SIG-M5 (cell line): ENCODE measurements at regions not wholly inside any gene's neighbourhood (a gene's known extent, or its start where the extent isn't known, plus 50 kb on each side); places are given as distances from the start of the nearest gene placed in this dataset.

ENCODE experiments used
- DNase-seq: peaks from one replicate; lab custom pipeline; 2025; lab: John Stamatoyannopoulos, UW

- DNase-seq, result no peak
These were observed 373.7 kb downstream of the METTL15 start for GRCh38 chr11:28481616-28482480.

DNA sequence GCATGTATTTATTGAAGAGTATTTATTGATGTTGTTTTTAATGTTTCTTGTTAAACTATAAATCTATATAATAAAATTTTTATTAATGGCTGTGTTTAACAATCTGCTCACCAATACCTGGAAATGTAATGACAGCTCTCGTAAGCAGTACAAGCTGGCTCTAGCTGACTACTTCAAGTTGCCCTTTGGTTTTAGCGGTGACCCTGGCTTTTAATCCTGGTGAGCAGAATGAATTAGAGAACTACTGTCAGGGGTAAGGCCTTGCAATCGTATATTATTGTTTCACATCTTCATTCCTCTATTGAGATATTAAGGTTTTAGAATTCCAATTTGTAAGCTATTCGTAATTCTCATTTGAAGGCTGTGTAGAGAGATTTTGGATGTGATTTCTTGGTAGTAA lies 372.2 kb downstream of the METTL15 start:
- no peak for DNase-seq

DNA sequence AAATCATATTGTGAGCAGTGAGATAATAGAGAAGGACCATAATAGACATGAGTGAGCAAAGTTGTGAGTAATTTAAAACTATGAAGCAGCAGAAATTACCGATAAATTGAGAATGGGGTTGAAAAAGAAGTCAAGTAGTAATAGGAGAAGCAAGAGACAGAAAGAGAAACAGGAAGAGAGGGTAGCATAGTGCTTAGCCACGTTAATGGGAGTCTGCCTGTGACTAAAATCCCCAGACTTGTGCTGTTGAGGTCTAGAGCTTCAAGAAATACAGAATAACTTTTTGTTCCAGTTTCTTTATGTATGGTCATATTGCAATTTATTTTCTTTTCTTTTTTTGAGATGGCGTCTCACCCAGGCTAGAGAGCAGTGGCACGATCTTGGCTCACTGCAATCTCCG lies 368.7 kb downstream of the METTL15 start:
- DNase-seq, result no peak

GRCh38 chr11:28476049-28476448 lies 367.9 kb downstream of the METTL15 start:
- DNase-seq, result no peak

DNA sequence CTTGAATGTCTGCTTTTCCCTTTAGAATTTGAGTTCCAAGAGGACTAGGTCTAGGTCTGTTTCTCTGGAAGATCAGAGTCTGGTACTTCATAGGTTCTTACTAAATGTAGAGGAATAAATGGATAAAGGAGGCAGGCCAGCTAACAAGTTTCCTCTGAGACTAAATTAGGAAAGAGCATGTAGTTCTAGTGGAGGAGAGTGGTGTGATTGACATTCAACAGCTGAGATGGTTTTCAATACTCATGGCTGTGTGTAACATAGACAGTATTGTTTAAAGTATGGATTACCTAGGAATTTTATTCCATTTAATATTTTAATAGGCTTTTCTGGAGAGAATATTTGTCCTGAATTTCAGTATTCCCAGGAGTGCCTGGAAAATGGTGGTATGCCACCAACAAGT lies 364.7 kb downstream of the METTL15 start:
- DNase-seq, result no peak

- no peak for DNase-seq
These were observed 363.3 kb downstream of the METTL15 start for GRCh38 chr11:28471537-28471936.

DNA sequence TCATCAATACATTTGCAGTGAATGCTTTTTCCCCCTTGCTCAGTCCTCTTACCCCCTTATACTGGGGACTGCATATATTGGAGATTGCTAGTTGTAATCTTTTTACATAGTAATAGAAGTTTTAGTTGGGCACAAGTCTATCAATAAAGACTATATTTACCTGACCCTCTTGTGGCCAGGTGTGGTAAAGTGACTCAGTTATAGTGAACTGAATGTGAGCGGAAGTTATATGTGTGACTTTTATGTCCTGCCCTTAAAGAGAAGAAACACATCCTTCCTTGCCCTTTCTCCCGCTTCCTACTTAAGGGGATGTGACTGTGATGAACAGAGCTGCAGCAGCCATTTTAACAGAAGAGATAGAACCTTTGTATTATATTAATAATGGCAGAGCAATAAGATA lies 362.0 kb downstream of the METTL15 start:
- no peak for DNase-seq

GRCh38 chr11:28466506-28466905 lies 358.3 kb downstream of the METTL15 start:
- no peak for DNase-seq

DNA sequence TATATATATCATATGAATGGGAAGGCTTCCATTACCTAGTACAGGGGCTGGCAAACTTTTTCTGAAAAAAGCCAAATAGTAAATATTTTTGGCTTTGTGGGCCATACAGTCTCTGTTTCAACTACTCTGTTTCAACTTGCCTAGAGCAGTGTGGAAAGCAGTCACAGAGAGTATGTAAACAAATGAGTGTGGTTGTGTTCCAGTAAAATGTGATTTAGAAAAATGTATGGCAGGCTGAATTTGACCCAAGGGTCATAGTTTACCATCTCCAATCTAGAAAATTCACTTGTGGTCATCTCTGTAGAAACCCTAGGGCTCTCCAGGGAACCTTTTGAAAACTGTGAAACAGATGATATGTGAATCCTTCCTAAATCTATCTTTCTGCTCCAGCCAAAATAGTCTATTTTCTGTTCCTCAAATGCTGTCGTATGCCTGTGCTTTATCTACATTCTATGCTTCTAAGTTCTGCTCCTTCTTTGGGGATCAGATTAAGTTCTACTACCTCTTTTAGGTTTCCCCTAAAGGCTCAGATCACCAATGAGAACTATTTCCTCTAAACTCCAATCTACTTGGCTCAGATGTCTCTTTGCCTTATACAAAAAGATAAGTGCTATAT lies 356.2 kb downstream of the METTL15 start:
- DNase-seq, result peak; percentile 2

- DNase-seq, result no peak
These were observed 355.6 kb downstream of the METTL15 start for GRCh38 chr11:28463826-28464225.

GRCh38 chr11:28461846-28462245 lies 353.7 kb downstream of the METTL15 start:
- DNase-seq, result no peak

- DNase-seq, result no peak
These were observed 353.1 kb downstream of the METTL15 start for GRCh38 chr11:28461338-28461737.

GRCh38 chr11:28460348-28460747 lies 352.2 kb downstream of the METTL15 start:
- DNase-seq, result no peak

DNA sequence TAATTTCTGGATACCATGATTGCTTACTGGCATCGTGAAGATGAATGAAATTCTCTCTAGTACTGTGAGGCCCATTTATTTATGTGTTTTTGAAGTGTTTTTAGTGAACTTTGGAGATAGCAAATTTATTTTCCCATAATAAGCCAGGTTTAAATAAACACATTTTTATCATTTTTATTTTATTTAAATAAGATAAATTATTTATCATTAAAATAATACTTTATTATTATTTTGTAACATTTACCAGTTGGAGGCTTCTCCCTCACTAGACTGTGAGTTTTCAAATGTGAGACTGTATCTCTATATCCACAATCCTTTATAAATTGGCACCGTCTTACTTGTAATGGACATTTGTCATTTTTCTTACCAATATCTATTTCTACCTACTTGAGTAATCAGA lies 351.7 kb downstream of the METTL15 start:
- no peak for DNase-seq

GRCh38 chr11:28457481-28458065 lies 349.4 kb downstream of the METTL15 start:
- DNase-seq, result no peak

DNA sequence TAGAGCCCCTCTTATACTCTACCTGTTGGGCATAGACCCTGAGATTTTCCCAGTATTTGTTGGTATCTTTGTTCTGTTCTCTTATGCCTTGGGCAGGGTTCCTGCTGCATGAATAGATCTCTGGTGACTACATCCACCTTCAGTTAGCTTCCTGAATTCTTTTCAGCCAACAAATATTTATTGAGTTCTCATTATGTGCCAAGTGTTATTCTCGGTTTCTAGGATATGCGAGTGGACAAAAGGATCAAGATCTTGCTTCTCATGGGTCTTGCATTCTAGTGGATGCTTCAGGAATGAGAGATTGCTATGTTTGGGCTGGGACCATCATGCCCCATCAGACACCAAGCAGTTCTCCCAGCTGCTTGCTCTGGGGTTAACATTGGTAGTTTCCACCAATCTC lies 340.0 kb downstream of the METTL15 start:
- no peak for DNase-seq

GRCh38 chr11:28447226-28447625 lies 339.0 kb downstream of the METTL15 start:
- no peak for DNase-seq

DNA sequence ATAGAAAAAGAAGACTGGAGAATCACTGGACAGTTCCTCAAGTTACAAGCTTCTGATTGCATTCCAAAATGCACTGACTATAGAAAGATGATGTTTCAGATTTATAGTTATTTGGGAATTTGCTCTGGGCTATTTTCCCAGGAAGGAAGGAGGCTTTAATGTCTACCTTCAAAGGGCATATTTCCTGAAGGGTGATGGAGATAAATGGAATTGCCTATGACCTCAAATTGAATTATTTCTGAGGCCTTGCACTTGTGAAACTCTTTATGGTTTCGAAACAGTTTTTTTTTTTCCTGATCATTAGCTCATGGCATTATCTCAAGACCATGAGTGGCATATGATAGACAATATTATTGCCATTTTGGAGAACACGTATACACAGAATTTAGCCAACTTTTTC lies 333.9 kb downstream of the METTL15 start:
- no peak for DNase-seq

DNA sequence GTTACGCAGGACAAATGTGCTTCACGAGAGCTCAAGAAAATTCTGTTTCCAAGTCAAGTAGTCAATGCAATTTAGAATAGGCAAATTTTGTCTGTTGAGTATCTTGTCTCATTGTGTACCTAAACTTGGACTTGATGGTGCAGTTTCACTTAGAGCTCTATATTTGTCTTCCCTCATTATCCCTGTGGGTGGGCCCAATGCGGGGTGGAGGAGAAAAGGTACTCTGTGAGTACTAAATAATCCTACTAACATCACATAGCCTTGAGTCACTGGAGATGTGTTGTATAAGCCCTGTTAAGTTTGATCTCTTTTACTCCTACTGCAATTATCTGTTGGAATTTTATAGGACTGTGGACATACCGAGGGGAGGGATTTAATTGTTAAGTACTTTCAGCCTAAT lies 331.2 kb downstream of the METTL15 start:
- DNase-seq, result no peak

GRCh38 chr11:28420099-28420498 lies 311.9 kb downstream of the METTL15 start:
- no peak for DNase-seq

GRCh38 chr11:28417601-28418323 lies 309.6 kb downstream of the METTL15 start:
- DNase-seq, result no peak

GRCh38 chr11:28412029-28412428 lies 303.8 kb downstream of the METTL15 start:
- DNase-seq, result no peak

DNA sequence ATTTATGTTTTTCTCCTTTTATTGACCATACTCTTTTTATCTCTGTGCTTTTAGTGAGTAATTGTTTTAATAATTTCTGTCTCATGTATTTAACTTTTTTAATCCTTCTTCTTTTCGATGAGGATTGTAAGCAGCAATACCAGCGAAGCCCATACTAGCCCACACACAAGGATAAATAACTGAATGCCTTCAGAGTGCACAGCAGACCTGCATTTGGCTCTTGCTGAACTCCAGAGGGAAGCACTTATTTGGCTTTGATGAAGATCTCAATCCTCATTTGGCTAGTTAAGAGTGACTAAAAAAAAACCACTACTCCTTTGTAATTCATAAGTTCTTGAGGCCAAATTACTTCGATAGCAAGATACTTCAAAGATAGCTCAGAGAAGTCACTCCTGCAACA lies 293.3 kb downstream of the METTL15 start:
- DNase-seq, result no peak
